NCI-H1436 (cell line): ENCODE measurements at regions not wholly inside any gene's neighbourhood (a gene's known extent, or its start where the extent isn't known, plus 50 kb on each side); places are given as distances from the start of the nearest gene placed in this dataset.

ENCODE experiments used
- DNase-seq: peaks from one replicate; lab custom pipeline; 2025; lab: John Stamatoyannopoulos, UW

DNA sequence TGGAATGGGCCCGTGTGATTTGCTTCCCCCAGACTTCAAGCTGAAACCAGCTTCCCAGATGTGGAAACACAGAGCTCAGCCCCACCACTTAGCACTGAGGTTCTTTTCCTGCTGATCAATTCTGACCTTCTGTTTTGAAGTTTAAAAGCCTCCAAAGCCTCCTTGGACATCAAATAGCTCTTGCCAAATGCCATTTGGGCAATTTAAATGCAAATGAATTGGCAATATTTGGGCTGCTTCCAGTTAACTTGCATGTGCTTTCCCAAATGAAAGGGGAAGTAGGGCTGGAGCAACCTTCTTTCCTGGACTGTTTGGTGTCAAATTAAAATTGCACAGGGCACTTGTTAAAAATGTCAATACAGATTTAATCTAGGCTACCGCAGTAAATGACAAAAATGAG lies 710.5 kb downstream of the TLR4 start:
- no peak for DNase-seq

DNA sequence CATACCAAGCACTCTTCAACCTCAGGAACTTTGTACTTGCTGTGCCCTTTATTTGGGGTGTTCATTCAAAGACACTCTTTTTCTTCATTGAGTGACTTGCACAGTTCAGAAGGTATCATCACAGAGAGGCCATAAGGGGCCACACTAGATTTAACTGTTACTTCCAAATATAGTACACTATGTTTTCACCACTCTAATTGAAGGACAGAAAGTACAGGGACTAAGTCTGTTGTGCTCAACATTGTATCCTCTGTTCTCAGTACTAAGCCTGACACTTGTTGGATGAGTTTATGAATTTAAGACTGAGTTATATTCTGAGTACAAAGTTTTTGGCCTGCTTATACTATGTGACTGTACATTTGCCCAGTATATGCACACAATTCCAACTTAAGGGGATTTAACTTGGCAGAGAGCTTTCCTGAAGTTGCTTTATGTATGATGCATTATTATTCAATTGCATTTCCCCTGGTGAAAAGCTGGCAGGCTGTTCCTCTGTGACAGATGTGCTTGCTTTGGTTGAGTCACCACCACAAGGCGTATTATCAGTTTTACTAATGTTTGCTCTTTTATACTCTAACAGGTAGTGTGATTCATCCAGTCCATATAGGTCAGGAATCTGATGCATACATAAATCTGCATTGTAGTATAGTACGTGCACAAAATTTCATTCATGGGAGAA lies 714.8 kb downstream of the TLR4 start:
- no peak for DNase-seq

DNA sequence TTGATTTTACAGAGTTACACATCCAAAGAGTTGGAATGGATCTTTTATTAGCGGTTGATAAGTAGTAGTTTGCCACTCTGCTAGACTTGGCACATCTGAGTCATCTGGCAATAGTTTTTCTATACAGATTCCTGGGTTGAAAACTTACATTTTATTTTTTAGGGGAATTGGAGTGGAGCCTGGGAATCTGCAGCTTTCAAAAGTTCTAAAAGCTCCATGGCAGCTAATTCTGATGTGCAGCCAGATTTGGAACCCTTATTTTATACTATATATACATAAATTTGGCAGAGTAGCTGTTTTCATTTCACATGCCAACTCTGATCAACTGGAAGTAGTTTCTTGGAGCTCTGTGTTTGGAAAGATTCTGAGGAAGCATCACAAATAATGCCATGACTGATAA lies 715.5 kb downstream of the TLR4 start:
- DNase-seq, result no peak

DNA sequence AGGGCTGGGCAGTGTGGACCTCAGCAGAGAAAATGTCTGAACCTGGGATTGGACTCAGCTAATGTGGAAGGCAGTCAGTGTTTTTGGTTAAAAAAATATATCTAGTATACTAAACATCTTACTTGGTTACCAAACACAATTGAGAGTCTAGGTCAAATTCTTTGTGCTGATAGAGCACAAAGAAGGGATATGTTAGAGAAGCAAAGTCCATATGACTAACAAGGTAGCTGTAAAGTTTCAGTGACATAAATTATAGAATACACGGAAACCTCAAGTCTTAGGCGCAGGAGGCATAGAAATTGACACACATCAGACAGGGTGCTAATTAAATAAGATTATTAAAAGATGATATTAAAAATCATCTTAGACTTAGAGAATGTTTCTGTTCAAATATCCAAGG lies 718.3 kb downstream of the TLR4 start:
- DNase-seq, result no peak

DNA sequence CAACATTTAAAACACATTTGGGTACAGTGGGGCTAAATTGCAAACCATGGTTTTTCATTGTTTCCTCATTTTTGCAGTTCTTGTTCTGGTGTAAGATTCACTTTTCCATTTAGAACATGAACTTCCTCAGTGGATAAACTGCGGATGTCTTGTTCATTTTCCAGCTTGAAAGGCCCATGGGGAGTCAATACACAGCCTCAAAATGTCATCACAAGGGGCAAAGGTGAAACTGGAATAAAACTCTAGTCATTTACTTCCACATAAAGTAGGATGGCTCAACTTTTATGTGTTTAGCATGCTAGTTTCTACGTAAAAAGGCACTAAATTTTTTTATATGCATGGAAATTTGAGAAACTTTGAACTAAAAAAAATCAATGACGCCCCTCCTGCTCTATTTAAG lies 718.8 kb downstream of the TLR4 start:
- DNase-seq, result no peak

DNA sequence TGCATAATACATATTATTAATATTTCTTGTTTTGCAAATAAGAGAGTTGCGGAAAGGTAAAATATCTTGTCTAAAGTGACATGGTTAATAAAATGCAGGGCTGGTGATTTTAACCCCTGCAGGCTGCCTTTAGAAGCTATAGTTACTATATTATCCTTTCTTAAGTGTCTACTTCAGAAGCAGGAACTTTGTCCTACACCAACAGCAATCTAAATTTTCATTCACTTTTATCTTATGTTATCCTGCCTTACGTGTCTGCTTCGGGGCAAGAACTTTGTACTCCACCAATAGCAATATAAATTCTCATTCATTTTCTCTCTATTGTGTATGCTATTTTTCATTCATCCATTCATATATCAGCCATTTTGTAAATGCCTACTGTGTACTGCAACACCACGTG lies 719.5 kb downstream of the TLR4 start:
- DNase-seq, result no peak

DNA sequence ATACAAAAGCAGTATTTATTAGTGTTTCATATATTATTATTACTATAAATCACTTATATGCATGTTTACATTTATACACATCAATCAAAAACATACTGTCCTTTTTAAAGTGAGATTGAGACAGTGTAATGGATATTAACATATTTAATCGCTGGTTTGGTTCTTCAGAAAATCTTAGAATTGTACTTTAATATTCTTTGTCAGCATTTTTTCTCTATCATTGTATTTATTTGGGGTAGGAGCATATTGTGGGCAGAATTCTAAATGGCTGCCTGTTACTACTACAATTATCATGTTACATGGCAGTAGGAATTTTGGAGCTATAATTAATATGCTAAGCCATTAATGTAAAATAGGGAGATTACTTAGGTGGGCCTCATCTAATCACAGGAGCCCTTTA lies 722.6 kb downstream of the TLR4 start:
- no peak for DNase-seq

DNA sequence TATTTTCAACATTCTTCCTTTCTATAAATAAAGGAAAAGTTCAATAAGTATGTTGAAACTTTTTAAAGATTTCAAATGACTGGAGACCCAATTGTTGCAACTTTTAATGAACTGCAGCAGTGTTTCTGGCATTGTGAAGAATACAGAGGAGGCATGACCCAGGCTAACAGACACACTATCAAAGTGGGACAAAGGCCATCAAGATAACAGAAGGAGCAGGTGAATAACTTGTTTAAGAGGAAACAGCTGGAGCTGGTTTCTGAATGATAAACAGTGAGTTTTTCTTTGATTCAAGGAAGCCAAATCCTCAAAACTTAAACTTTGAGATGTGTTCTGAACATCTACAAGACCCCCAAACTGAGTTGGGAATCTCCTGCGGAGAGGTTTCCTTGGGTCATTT lies 734.6 kb downstream of the TLR4 start:
- DNase-seq, result no peak

DNA sequence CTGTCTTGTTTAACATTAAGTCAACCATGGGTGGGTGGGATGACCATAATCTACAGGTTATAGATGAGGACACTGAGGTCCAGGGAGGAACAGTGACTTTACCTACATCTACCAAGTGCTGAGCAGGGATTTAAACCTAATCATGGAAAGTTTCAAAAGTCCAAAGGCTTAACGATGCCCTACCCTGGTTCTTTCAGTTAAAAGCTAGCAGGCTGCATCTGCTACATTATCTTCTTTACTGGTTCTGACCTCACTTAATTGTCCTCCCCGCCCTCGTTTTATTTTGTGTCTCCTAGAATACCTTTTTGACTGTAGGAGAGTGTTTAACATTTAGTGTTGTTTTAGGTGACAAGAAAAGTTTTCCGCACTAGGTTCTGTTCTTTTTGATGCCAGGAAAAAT lies 735.2 kb downstream of the TLR4 start:
- DNase-seq, result no peak

DNA sequence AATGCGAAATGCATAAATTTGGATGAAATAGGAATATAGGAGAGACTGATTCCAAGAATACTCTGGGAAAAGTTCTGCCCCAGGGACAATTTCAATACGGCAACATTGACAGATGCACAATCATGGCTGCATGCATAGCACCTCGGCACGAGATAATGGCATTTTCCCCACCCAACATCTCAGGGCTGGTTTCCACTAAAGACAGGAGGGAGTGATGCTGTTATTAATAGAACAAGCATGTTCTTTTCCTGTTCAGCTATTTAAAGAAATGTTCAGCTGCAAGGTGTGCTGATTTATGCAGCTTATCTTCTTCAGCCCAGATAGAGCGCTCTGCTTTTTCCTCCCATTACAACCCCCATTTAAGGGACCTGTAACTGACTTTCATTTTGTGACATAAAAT lies 740.2 kb downstream of the TLR4 start:
- no peak for DNase-seq

DNA sequence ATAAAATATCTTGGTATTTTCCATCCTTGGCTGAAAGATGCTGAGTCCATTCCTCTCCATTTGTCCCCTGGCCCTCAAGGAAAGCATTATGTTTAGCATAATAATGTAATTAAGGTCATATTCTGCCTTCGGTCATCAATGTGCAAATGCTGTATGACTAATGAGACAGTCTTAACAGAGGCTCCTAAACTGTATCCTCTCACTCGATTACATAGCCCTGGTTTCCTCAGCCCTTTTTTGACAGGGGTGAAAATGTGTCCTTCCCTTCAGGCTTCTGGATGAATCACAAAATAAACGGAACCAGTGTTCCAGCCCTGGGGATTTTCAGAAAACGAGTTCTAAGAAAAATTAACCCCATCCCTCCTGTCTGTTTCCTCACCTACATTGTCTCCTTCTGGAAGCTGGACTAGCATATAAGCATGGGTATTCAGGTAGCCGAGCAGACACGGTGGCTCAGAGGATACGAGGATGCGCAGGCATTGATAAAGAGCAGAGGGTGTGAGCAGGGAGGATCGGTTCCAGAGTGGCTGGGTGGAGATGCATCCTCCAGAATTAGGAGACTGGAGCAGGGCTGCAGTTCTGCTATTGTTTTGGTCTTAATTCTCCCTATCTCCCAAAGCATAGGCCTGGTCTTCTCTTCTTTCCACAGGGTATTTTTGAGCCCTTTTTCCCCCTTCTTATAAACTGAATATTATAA lies 742.9 kb downstream of the TLR4 start:
- no peak for DNase-seq

DNA sequence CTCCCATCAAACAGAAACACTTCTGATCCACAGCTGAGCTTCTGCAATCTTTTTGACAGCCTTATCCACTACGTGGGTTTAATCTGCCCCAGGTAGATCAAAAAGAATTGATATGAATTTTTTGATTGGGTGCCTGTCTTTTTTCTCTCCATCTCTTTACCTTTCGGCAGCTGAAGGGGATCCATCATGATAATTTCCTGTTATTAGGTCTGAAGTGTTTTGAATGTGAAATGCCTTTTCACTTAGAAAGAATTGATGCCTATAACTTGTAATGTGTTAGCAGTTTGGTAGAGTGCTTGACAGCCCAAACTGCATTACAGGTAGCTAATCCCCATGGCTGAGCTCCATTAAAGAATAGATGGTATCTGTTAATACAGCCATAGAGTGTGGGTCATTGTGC lies 745.4 kb downstream of the TLR4 start:
- no peak for DNase-seq

DNA sequence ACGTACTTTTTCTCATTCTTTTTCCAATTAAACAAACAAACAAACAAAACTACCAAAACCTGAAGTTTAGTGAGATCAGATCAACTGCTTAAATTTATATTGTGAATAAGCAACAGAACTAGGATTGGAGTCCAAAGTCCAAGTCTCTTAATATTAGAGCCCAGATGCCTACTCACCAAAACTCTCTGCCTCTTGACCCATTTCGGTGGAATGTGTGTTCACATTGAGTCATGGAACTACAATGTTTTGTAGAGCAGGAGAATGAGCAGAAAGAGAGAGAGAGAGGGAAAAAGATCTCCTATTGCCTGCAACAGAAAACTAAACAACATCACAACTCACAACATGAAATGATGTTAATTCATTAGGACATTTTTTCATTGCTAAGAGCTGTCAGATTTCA lies 751.1 kb downstream of the TLR4 start:
- DNase-seq, result no peak

DNA sequence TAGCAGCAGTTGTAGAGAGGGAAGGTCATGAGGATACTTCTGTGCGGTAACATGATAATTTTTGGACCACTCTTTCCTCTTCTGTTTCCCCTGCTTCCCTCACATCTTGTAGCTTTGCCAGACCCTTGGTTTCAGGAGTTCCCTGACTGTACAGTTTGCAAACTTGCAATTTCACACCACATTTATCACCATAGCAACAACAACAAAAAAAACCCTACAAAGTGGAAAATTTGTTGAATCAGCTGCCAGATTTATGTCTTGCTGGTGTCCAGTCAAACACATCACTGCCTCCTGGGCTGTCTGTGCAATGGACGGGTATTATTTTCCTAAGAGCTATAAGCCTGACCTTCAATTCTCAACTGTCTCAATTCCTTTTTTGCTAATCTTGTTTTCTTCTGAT lies 751.6 kb downstream of the TLR4 start:
- no peak for DNase-seq

DNA sequence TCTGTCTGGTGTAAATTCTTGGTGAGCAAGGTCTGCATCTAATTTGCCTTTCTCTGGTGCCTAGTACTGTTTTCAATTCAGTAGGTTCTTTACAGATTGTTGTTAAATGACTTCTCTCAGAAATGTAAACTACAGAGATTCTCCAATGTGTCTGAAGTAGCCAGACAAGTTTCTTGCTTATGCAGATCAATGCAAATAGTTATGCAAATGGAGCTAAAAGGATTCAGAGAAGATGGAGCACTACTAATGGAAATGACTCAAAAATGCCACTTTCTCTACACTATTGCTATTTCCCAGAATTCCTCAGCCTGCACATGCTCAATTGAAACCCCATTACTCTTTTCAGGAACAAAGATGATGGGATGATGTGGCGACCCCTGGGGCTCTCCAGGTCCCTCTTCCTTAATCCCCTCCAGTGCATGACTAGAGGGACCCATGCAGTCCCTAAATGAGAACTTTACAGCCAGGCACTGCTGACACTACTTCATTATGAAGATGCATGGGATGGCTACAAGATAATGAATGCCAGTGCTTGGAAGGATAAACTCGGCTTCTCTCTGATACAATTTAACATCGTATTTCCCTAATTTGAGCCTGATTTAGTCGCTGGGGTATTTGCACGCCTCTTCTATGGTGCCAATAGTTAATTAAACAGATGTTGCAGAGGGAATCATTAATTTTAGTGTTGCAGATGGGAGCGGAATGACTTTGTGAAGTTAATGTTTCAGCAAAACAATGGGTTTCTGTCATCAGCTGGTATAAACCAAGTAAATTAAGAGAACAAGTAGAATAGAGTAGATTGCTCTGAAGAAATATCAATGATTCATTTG lies 753.2 kb downstream of the TLR4 start:
- DNase-seq, result no peak

DNA sequence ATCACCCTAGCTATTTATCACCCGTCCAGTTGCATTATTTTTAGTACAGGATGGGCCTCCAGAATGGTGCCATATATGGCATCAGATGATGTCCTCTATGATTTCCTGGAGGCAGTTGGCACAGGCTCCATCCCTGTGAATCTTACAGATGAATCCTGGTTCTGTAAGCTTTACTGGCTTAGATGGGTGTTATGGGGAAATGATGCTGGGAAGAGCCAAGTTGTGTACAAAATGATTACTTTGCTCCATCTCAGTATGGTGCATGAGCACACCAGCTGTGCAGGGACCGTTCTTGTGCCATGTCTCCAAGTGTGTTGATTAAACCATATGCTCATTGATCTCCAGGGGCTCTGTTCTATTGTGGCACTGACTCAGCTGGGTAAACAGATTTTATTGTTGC lies 755.7 kb downstream of the TLR4 start:
- peak; percentile 3 for DNase-seq

DNA sequence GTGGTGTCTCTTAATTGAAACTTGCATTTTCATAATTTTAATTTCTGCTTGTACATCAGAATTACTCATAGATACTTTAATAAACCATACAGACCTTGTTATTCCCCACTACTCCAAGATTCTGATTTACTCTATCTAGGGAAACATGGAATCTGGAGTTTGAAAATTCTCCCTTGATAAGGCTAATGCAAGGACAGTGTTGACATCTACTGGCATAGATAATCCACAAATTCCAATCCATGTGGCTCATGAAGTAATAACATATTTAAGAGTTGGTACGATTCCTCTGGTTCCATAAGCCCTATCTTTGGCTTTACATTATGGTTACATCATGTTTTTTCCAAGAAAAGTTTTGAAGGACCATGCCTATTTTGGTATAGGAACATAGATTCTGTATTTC lies 759.2 kb downstream of the TLR4 start:
- DNase-seq, result no peak

DNA sequence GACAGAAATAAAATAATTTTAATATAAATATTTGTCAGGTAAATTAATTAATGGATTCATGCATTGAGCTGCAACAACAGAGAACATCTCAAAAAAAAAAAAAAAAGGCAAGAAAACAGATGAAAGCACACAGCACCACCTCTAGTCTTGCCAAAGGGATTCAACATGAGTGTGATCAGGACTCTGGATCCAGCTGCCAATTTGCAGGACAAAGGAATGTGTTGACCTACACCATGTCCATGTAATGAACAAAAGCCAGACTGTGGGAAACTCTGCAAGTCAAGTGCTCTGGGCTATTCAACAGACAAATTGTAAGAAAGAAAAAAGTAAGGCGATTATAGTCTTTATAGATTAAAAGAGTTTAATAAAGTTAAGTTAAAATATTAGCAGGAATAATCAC lies 769.3 kb downstream of the TLR4 start:
- no peak for DNase-seq

DNA sequence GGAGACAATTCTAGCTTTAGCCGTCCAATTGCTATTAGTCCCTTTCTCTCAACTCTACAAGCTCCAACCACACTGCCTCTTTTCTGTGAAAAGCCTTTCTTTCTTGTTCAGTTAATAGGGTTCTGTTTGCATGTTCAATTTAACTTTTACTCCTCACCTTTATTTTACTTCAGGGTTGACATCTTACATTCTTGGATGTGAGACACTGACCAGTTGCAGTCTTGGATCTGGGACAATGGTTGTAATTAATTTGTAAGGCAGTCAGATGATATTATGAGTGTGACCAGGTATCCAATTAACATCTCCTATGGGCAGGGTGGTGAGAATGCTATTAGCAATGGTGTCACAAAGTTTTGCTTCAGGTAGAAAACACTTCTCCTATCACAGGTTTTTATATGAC lies 774.5 kb downstream of the TLR4 start:
- no peak for DNase-seq

DNA sequence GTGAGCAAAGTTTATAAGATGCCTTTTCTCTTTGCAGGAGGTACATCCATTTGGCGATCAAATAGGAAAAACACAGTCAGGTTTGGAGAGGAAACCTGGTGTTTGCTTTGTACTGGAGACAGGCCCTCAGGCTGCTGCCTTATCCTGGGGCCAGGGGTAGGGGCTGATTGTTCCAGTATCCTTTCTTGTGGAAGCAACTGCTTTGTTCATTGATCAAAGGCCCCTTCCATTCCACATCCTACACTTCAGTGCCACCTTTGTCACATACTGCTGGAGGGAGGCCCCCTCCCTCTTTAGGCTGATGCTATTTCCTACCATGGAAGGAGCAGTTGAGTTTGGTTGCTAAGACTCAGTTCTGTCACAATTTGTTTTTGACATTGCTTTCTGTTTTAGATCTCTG lies 778.1 kb downstream of the TLR4 start:
- no peak for DNase-seq

DNA sequence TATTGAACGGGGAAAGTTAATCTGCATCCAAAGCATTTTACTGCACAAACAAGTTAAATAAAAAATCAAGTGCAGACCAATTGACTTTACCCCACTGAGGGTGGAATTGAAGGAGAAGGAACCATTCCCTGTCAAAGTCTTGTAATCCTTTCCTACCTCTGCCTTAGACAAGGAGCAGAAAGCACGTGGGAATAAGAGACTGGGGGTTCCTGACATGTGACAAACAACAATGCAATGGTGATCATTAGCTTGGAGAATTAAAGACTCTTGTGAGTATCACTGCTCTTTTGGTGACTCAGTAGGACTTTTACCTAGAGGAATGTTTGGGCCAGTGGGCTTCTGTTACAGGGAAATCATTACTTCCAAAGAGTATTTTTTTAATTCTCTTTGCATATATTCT lies 779.5 kb downstream of the TLR4 start:
- no peak for DNase-seq

DNA sequence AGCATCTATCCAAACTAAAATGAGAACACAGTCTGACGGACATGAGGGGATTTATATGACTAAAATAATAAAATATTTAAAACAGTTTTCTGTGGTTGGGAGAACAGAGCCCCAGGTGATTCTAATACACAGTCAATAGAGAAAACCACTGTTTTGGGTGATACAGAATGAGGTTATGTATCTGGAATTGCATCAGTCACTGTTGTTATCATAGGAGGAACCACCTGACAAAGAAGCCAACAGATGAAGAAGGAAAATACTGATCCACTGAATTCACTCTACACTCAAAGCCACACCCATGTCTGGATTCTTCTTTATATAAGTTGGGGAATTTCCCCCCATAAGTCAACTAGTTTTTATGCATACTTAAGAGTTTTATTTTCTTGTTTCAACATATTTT lies 799.0 kb downstream of the TLR4 start:
- DNase-seq, result no peak

DNA sequence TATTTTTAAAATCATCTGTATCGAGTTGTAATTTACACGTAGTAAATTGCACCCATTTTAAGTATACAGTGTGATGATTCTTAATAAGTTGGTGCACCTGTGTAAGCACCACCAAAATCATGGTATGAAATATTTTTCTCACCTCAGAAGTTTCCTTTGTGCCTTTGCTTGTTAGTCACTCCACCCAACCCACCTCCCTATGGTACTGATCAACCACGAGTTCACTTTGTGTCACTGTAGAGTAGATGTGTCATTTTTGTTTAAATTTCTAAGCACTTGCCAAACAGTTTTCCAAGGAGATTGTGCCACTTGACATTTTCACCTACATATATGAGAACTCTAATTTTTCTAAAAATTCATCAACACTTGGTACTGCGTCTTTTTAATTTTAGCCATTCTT lies 806.5 kb downstream of the TLR4 start:
- no peak for DNase-seq
